HG03354 (cell line): ENCODE measurements at regions not wholly inside any gene's neighbourhood (a gene's known extent, or its start where the extent isn't known, plus 50 kb on each side); places are given as distances from the start of the nearest gene placed in this dataset.

Source experiments
- ATAC-seq: cut with Tn5 transposase; IDR thresholded peaks from one replicate; pipeline ENCODE4 v1.9.1; 2021; ENCODE audit warnings: mild to moderate bottlenecking; ENCODE audit not compliant: unreplicated experiment, poor library complexity, severe bottlenecking

DNA sequence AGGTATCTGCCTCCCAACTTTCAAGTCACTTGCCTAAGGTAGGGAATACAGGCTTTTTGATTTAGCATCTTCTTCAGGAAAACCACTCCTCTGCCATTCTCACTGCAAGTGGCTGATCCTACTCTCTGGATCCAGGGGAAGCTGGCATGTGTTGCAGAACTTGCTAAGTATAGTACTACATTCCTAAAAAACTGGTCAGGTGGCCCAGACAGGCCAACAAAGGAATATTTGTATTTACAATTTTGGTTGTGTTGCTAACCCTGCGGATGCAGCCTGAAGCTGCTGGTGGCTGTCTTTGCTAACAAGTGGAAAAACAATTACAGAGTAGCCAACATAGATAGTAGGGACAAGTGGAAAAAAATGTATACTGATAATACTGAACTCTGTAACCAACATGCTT, 222.5 kb upstream of the STARD13 start:
- ATAC-seq = no peak

DNA sequence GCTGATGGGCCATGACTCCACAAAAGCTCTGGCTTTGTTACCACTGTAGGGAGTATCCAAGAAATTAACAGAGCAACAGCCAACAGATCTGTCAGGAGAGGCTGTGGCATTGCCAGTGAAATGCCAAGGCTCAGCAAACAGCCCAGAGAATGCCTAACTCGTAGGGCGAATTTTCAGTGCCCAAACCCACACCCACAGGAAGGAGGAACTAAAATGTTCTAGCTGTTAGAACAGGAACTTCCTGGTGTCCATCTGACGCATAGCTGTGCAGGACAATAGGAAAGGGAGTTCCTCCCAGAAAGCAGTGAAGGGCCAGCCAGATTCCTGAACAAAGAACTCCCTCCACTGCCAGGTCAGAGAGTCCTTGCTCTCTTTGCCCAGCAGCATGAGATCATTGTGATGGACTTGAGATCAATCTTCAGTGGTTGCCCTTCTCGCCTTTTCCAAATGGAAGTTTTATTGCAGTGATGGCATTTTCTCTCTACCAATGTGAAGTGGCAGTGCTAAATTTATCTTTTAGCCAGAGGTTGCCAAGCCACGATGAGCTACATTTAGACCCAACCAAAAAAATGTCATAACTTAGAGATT, 224.2 kb upstream of the STARD13 start:
- ATAC-seq = no peak

DNA sequence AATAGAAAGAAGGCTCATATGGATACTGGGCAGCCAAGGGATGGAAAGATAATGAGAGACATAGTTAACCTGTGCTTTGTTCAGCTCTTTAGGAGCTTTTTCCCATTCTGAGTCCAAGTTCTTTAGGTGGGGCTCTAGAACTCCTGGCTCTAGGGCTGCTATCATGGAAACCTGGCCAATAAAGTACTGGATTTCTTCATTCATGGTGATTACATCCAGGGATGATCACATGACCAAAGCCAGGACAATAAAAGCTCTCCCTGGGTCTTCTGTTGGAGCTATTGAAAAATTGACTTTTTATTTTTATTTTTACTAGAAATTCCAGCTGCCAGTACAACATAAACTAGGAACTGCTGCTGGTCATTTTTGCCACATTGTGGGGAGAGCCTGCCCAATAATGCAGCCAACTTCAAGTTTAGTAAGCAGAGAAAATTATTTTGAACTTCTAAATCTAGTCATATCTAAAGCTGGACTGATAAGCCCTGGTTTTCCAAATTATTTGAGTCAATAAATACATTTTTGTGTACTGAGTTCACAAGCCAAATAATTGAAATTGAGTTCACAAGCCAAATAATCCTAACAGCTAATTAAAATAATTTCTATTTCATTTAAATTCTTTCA, 224.9 kb upstream of the STARD13 start:
- ATAC-seq = no peak

DNA sequence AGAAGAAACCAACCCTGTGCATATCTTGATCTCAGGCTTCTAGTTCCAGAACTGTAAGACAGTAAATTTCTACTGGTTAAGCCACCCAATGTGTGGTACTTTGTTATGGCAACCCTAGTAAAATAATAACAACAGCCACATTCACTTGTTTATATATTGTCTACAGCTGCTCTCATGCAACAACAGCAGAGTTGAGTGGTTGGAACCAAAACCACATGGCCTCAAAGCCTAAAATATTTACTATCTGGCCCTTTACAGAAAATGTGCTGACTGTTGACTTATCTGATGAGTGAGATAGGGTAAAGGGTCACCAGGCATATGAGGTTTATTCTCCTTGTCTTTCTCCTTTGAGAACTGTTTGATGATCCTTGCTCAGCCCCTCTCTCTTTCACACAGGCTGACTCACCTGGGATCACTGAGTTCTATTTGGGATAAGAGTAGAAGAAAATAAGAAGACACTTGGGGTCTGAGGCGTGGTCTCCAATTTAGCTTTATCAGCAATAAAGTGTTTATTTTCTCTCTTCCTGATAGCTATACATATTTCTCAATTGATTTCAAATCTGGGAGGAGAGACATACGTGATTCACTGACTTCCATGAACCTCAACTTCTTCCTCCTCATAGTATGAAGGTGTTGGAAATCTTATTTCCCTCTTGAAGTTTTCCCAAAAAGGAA, 227.5 kb upstream of the STARD13 start:
- ATAC-seq = no peak

DNA sequence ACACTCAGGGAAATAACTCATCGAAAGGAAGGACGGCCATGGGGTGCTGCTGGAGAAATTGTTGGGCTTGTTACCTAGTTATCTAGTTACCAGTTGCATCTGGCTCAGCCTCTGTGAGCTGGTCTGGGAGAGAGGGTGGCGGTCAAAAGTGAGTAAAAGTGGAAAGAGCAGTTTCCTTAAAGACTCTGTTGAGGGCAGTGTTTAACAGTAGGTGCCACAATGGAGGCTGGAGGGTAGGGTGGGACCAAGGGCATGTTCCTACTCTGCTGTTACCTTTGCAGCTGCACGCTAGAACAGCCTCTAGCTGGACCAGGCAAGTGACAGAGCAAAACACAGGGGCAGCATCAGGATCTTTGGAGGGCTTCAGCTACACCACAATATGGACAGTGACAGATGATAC, 228.8 kb upstream of the STARD13 start:
- ATAC-seq = no peak

DNA sequence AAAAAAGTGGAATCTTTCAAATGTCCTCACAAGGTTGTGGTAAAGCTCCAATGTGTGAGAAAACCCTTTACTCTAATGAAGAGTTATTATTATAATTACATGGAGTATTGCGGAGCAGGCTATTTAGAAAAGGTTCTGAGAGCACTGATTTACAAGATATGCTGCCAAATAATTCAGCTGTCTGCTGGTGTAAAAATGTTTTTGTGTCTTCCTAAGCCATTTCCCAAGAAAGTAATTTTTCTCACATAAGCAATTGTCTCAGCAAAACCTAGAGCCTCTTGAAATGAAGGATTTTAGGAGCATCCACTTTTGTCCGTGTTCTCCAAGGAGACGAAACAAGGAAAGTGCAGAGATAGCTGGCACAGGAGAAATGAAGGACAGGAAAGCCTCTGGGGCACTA, 229.6 kb upstream of the STARD13 start:
- ATAC-seq = no peak

DNA sequence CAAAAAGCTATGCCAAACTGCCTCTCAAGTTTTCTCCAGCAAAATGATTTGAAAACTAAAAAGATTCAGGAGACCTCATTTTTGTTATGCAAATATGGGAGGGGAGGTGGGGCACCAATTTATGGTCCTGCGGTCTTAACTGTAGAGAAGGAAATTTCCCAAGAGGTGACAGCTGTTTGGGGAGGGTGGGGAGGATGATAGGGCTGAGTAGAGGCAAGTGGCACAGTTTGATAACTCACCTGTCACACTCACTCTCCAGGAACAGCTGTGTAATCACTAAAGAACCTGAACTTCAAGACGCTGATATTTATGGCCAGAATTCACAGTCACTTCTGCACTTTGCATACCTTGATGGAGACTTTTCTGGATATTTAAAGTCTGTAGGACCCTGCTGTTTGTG, 232.9 kb upstream of the STARD13 start:
- no peak for ATAC-seq

DNA sequence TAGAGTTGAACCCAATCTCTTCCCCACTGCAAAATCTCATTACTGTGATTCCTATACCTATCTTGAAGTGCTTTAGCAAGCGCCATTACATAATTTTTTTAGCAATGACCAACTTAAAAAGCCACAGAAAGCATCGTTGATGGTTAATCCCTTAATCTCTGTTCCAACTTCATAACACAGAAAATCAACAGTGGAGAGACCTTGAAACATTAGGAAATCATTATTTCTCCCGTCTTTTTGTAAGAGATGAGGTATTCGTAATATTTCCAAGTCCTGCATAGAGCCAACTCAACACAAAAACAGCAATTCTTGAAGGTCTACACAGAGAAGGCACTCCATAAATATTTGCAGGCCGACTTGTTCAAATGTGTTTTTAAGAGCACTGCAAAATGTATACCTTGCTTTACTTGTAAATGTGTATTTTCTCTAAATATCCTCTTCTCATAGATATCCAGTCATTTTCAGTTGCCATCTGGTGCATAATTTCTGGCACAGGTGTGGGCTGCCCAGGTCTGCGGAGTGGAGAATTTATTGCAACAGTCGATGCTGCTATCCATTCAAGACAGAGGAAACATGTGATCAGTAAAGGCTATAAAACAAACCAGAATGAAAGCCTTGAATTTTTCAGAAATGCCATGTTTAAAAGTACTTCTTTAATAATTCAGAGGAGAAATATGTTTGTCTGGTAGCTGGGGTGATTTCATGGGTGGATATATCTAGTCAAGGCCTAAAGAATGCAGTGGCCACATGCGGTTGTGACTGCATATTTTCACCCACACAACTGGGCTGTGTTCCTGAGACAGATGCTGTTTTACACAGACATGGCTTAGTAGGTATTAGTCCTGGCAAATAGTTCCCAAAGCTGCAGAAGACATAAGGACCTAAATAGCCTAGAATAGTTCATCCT, 234.3 kb upstream of the STARD13 start:
- no peak for ATAC-seq

DNA sequence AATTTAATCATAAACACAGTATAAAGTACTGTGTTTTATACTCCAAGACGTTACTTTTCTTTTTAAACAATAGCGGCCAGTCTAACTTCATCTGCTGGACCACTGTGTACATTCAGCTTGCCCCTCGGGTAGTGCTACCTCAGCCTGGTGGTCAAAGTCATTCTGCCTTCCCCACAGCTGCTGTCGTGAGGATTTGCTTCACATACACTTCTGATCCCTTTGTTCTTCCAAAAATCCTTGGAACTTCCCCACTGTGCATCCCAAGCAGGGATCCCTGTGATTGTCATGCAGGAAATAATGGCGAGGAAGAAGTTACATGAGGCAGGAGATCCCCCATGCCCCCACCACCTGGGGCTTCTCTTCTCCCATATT, 234.9 kb upstream of the STARD13 start:
- ATAC-seq = no peak

DNA sequence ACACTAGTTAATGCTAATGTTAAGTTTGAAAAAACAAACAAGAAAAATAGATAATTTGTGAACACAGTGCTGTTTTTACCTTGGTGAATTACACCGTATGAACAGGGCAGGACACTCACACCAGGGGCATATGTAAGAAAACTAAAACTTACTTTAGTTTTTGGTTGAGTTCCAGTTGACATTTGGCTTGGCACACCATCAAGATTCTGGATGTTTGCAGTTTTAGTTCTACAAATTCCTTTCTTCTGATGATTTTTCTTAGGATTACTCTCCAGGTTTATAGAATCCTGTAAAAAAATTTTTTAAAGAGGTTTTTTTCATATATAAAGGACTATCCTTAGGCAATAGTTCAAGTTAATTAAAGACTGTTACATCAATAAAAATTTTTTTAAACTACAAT, 238.5 kb upstream of the STARD13 start:
- no peak for ATAC-seq

DNA sequence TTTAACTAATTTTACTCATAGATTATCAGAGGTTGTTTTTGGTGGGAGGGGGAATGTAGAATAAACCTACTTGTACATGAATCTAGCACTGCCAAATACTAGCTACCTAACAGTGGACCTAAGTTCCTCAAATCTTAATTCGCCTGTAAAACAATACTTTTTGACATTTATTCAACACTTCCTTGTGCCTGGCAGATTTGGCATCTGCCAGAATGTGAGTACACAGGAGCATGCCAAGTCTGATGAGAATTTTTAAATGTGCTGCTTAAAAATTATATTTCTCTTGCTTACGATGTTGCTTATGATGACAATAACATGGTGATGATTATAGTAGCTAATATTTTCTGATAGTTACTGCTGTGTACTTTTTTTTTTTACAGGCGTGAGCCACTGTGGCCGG, 240.2 kb upstream of the STARD13 start:
- no peak for ATAC-seq

DNA sequence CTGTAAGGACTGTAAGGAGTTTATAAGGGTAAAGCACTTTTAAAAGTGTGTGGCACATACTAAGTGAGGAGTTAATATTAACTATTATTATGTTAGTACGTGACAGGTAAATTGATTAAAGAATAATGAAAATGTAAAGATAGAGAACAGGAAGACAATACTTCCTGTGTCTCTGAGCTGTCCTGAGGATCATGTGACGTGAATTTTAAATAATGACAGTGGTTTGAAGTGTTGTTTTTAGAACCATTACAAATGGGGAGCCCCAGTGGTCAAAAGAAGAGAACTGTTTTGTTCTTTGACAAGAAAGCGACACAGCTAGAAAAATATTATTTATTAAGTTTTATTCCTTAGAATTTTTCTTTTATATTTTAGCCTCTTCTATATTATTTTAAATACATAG, 241.2 kb upstream of the STARD13 start:
- ATAC-seq = no peak

DNA sequence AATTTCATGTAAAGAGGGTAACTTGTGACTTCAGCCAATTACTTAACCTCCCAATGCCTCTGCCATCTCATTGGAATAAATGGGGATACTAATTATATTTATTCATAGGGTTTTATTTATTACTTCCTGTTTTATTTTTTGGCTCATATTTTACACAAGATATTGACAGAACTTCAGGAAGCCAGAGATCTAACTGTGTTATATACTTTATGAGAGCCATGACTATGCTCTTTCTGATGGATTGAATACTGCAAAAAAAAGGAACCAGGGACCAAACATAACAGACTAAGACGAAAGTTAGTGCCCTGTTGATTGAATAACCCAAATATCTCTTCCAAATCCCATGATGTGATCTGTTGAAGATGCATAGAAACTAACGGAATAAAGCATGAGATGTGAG, 243.3 kb upstream of the STARD13 start:
- no peak for ATAC-seq

DNA sequence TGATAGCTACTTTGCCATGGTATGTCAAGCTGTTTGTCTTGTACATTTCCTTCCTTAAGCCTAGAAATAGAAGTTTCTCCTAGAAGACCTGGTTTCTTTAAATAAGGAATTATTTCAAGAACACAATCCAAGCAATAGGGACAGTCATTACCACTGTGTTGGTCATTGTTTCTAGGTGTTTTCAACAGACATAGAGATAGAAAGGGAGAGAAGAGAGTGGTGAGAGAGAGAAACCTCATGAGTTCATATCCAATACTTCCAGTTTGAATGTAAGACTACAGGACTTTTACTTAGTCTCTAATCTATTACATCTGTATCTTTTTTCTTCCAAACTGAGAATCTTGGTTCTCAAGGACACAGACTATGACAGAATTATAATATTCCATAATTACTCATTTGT, 245.9 kb upstream of the STARD13 start:
- no peak for ATAC-seq

DNA sequence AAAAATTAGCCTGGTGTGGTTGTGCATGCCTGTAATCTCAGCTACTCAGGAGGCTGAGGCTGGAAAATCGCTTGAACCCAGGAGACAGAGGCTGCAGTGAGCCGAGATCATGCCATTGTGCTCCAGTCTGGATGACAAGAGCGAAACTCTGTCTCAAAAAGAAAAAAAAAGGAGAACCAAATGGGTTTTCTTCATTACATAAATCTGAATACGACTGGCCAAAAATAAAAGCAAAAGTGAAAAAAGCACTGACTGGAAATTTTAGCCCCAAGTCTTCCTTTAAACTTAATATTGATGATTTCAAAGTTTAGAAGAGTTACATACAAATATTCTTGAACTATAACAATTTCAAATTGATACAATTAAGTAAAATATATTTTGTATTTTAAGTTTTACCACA, 249.5 kb upstream of the STARD13 start:
- ATAC-seq = no peak

DNA sequence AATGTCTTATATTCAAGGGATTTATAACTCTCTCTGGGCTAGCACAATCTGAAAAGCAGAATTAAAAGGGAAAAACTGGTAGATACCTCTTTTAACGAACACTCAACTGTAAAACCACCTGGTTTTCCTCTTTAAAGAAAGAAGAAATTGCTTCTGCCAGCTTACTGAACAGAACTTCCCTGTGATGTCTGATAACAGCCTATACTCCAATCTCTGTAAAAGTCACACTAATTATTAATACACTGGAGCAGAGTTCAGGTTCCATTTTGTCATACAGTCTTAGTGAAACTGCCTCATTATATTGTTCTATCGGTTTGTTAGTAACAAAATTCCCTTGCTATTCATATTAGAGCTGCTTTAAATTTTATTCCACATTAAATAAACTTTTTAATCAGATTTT, 251.0 kb upstream of the STARD13 start:
- ATAC-seq = no peak

DNA sequence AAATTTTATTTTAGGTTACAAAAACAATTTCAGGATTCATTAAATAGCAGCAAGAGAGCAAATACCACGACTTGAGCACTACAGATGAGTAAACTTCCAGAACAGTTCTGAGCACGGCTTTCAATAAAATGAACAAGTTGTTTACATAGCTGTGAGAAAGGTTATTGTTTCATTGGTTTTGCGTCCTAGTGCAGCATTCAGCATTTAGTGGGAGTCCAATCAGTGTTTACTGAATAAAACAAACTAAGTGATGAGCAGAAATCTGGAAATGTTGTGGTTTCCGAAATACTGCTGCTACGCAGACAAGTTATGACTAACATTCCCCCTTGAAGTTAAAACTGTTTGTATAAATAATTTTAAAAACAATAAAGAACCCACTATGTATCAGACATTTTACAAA, 251.5 kb upstream of the STARD13 start:
- no peak for ATAC-seq

DNA sequence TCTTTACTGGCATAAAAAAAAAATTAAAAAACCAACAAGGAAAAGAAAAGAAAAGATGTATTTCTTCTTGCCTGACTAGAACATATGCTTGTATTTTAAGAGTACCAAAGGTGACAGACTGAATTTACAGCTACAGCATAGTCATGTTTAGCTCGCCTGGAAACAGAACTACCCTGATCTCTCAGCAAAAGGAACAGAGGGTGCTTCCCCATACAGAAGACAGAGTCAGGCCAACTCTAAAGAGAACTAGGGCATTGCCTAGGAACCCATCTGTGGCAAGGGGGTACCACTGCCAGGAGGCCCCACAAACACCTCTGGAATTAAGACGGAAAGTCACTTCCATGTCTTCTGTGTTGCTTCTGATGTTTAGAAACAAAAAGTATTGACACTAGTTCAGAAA, 252.1 kb upstream of the STARD13 start:
- no peak for ATAC-seq

DNA sequence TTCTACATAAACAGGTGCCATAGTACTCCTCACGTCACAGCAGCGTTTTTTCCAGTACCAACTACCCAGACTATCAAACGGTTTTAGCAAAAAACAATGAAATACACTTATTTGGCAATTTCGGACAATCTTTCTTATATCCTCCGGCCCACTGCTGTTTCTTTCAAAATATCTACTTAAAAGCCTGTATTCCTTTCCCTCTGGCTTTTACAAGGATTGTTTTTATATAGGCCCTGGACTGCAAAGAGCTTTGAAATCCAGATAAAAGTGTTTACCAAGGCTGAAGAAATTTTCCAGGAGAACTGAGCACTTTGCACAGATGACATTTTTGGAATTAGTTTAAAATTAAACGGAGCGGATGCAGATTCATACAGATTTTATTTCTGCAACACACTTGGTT, 255.9 kb upstream of the STARD13 start:
- no peak for ATAC-seq

DNA sequence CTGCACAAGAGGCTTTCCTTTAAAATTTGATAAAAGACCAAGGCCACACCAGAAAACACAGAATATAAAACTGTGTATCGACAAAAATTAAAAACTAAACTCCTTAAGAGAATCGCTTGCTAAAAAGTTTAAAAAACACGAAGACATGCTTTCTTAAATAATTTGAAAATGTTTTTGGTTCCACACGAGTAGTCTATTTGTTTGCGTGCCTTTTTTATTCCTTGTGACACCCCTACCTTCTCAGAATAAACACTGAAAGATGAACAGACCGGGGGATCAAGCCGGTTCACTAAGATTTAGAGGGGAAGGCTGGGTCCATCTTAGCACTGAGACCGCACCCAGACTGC, 256.4 kb upstream of the STARD13 start:
- ATAC-seq = no peak
